ENCODE measurements at regions not wholly inside any gene's neighbourhood (a gene's known extent, or its start where the extent isn't known, plus 50 kb on each side); places are given as distances from the start of the nearest gene placed in this dataset.

- no peak for TF ChIP-seq CBX8 (IDR thresholded peaks at IDR 0.05; ENCODE audit: borderline replicate concordance, extremely low read depth, low read depth, low read length, poor library complexity, severe bottlenecking)
- TF ChIP-seq NELFE (IDR thresholded peaks at IDR 0.05; ENCODE audit: insufficient read depth, insufficient read length): no peak
- no peak for TF ChIP-seq E2F1 (CRISPR knock-in tag; IDR thresholded peaks at IDR 0.05)
- TF ChIP-seq TGIF2 (CRISPR knock-in tag; IDR thresholded peaks at IDR 0.05): no peak
- no peak for TF ChIP-seq PCBP1 (IDR thresholded peaks at IDR 0.05; ENCODE audit: low read depth, low read length, poor library complexity, severe bottlenecking)
- no peak for TF ChIP-seq LARP7 (IDR thresholded peaks at IDR 0.05)
- TF ChIP-seq ZNF696 (CRISPR knock-in tag; conservative IDR thresholded peaks at IDR 0.05): 0 out of 2 replicates have a peak, but pooled peaks have one; percentile 30
These were observed 180.5 kb upstream of the HMGA2 start (continued) for GRCh38 chr12:65643595-65644386.

- Histone ChIP-seq H3K4me1 (replicated peaks in 1 of 2; ENCODE audit: control insufficient read depth in 2 of 2, insufficient read depth in 2 of 2, low read length in 2 of 2) (no peaks in the 10 kb centered on the region; a peak in 2 of 5 replicates), H4K20me1 (replicated peaks; ENCODE audit: control insufficient read depth, insufficient read depth, low read length) (no peaks in the 10 kb centered on the region), H3K9ac (ENCODE audit: insufficient read depth in 1 of 2, low read depth in 2 of 2, low read length in 2 of 2) (peak overlapping the region in 1 of 2 experiments; percentile 11; a peak in 2 of 4 replicates), H2AFZ (ENCODE audit: low read depth, low read length) (peak overlapping the region; percentile 86), H3K79me2 (ENCODE audit: control insufficient read depth, insufficient read depth, low read length) (no peaks in the 10 kb centered on the region), H3K9me3 (replicated peaks; ENCODE audit: control insufficient read depth, insufficient read depth, low read depth, low read length) (no peaks in the 10 kb centered on the region), H3K27me3 (ENCODE audit: control insufficient read depth in 2 of 2, insufficient read depth in 2 of 2, low read length in 2 of 2) (no peaks in the 10 kb centered on the region), H3K4me2 (ENCODE audit: insufficient read depth, low read length) (peak overlapping the region; percentile 33), H3K9me1 (ENCODE audit: control insufficient read depth, insufficient read depth, low read length) (no peaks in the 10 kb centered on the region), H3K36me3 (ENCODE audit: control insufficient read depth, insufficient read depth, low read length) (no peaks in the 10 kb centered on the region), H3K27ac (ENCODE audit: extremely low read depth, low read depth, low read length) (peak overlapping the region; percentile 48), H3K4me3 (no peak overlapping the region)
- peak; percentile 52; the same call in 2 of the 3 replicates for ATAC-seq
- BruUV-seq (replicated peaks): no TSS peak
- no peak for DNase-seq (ENCODE audit: extremely low read depth in 1 of 4, low spot score in 3 of 4)
- ChIA-PET POLR2A (no interaction called here), CTCF (ENCODE audit: low intra/inter-chr PET ratio) (no interaction called here)
- in situ Hi-C loops (cut with MboI): no loop called here
- intact Hi-C loops (cut with micrococcal nuclease): no loop called here
- no peak for FAIRE-seq
- WGBS (ENCODE audit: insufficient coverage, low coverage, missing lambda C conversion rate): 22% methylated on average over 11 of the region's 11 CpGs
- TF ChIP-seq ZNF592 (IDR thresholded peaks at IDR 0.05) (0 out of 2 replicates have a peak, but pooled peaks have one; percentile 37), NFYB (IDR thresholded peaks at IDR 0.05; ENCODE audit: extremely low read depth, insufficient read length) (no peak), DMBX1 (CRISPR knock-in tag; IDR thresholded peaks at IDR 0.05; ENCODE audit: borderline replicate concordance) (peak; percentile 77; the same call in 1 of the 2 replicates), KLF1 (tag; IDR thresholded peaks at IDR 0.05) (no peak), ZNF280B (CRISPR knock-in tag; IDR thresholded peaks at IDR 0.05) (no peak)
These were observed 178.1 kb upstream of the HMGA2 start for GRCh38 chr12:65646127-65646643.
